SK-N-SH treated with all-trans-retinoic acid at 6 μM for 48 hours (cell line): ENCODE measurements at regions not wholly inside any gene's neighbourhood (a gene's known extent, or its start where the extent isn't known, plus 50 kb on each side); places are given as distances from the start of the nearest gene placed in this dataset.

Experiments used
- BACH2 ChIP-seq: fragments of 250-450 bp; sonication (Bioruptor Pico); IDR thresholded peaks from 2 replicates; pipeline ENCODE4 v1.9.0; 2021; ENCODE audit warnings: mild to moderate bottlenecking, borderline replicate concordance
- CREB5 ChIP-seq: fragments of 250-450 bp; sonication (Bioruptor Pico); IDR thresholded peaks from 2 replicates; pipeline ENCODE4 v1.5.1; 2020; ENCODE audit warnings: low read depth, mild to moderate bottlenecking, moderate library complexity
- PATZ1 ChIP-seq: fragments of 250-450 bp; sonication (Bioruptor Pico); IDR thresholded peaks from 2 replicates; pipeline ENCODE4 v1.8.0; 2020; ENCODE audit warnings: mild to moderate bottlenecking, moderate library complexity, borderline replicate concordance
- RARB ChIP-seq: fragments of 250-450 bp; sonication (Bioruptor Pico); IDR thresholded peaks from 2 replicates; pipeline ENCODE4 v1.8.0; 2021; ENCODE audit warnings: mild to moderate bottlenecking, moderate library complexity
- SNAI2 ChIP-seq: fragments of 250-450 bp; sonication (Bioruptor Pico); IDR thresholded peaks from 2 replicates; pipeline ENCODE4 v1.5.0; 2020; ENCODE audit warnings: mild to moderate bottlenecking, moderate library complexity
- TCF4 ChIP-seq: fragments of 250-450 bp; sonication (Bioruptor Pico); IDR thresholded peaks from 2 replicates; pipeline ENCODE4 v1.8.0; 2021; ENCODE audit warnings: mild to moderate bottlenecking, moderate library complexity, borderline replicate concordance
- TOX ChIP-seq: fragments of 250-450 bp; sonication (Bioruptor Pico); IDR thresholded peaks from 2 replicates; pipeline ENCODE4 v1.8.0; 2021; ENCODE audit warnings: mild to moderate bottlenecking, moderate library complexity, borderline replicate concordance
- ZC3H10 ChIP-seq: fragments of 250-450 bp; sonication (Bioruptor Pico); IDR thresholded peaks from 2 replicates; pipeline ENCODE4 v1.5.1; 2021; ENCODE audit warnings: mild to moderate bottlenecking, moderate library complexity
- ZFP3 ChIP-seq: fragments of 250-450 bp; sonication (Bioruptor Pico); IDR thresholded peaks from 2 replicates; pipeline ENCODE4 v1.5.0; 2020; ENCODE audit warnings: mild to moderate bottlenecking, moderate library complexity
- ZFP30 ChIP-seq: fragments of 450-650 bp; formaldehyde crosslinking; IDR thresholded peaks from 2 replicates; pipeline ENCODE4 v1.5.0; 2022; ENCODE audit warnings: mild to moderate bottlenecking, moderate library complexity
- ZNF8 ChIP-seq: fragments of 450-650 bp; formaldehyde crosslinking; IDR thresholded peaks from 2 replicates; pipeline ENCODE4 v1.5.0; 2020; ENCODE audit warnings: mild to moderate bottlenecking, moderate library complexity
- TF ChIP-seq, protein P1 (sequence below): fragments of 250-450 bp; sonication (Bioruptor Pico); IDR thresholded peaks from 2 replicates; pipeline ENCODE4 v1.5.1; 2021; ENCODE audit warnings: mild to moderate bottlenecking, moderate library complexity
- TF ChIP-seq, protein P2 (sequence below): fragments of 250-450 bp; sonication (Bioruptor Pico); IDR thresholded peaks from 2 replicates; pipeline ENCODE4 v1.8.0; 2021; ENCODE audit warnings: low read depth, mild to moderate bottlenecking, moderate library complexity, borderline replicate concordance

GRCh38 chr6:92150553-92150952 lies 1268.8 kb downstream of the EPHA7 start:
- TF ChIP-seq PATZ1 (CRISPR knock-in tag), result no peak
- no peak for TF ChIP-seq CREB5
- TF ChIP-seq, protein P1, sequence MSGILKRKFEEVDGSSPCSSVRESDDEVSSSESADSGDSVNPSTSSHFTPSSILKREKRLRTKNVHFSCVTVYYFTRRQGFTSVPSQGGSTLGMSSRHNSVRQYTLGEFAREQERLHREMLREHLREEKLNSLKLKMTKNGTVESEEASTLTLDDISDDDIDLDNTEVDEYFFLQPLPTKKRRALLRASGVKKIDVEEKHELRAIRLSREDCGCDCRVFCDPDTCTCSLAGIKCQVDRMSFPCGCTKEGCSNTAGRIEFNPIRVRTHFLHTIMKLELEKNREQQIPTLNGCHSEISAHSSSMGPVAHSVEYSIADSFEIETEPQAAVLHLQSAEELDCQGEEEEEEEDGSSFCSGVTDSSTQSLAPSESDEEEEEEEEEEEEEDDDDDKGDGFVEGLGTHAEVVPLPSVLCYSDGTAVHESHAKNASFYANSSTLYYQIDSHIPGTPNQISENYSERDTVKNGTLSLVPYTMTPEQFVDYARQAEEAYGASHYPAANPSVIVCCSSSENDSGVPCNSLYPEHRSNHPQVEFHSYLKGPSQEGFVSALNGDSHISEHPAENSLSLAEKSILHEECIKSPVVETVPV, result no peak
- TF ChIP-seq ZC3H10 (CRISPR knock-in tag), result no peak
- TF ChIP-seq TCF4 (CRISPR knock-in tag), result no peak
- no peak for TF ChIP-seq ZNF8
- TF ChIP-seq, protein P2, sequence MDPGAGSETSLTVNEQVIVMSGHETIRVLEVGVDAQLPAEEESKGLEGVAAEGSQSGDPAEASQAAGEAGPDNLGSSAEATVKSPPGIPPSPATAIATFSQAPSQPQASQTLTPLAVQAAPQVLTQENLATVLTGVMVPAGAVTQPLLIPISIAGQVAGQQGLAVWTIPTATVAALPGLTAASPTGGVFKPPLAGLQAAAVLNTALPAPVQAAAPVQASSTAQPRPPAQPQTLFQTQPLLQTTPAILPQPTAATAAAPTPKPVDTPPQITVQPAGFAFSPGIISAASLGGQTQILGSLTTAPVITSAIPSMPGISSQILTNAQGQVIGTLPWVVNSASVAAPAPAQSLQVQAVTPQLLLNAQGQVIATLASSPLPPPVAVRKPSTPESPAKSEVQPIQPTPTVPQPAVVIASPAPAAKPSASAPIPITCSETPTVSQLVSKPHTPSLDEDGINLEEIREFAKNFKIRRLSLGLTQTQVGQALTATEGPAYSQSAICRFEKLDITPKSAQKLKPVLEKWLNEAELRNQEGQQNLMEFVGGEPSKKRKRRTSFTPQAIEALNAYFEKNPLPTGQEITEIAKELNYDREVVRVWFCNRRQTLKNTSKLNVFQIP (CRISPR knock-in tag), result no peak
- no peak for TF ChIP-seq ZFP30 (CRISPR knock-in tag)
- no peak for TF ChIP-seq TOX (CRISPR knock-in tag)
- no peak for TF ChIP-seq ZFP3 (CRISPR knock-in tag)
- no peak for TF ChIP-seq BACH2 (CRISPR knock-in tag)
- no peak for TF ChIP-seq RARB (CRISPR knock-in tag)
- TF ChIP-seq SNAI2 (CRISPR knock-in tag), result no peak
